Hematopoietic multipotent progenitor cell treated with erythropoietin and hydrocortisone succinate and interleukin-3 and kit ligand, for 17 days (in vitro differentiated cells): ENCODE measurements at regions not wholly inside any gene's neighbourhood (a gene's known extent, or its start where the extent isn't known, plus 50 kb on each side); places are given as distances from the start of the nearest gene placed in this dataset.

Experiments used
- DNase-seq: peaks from one replicate; pipeline ENCODE4 v3.0.0-alpha.2; 2015; ENCODE audit warnings: low spot score

- DNase-seq: no peak
These were observed 382.9 kb downstream of the QKI start for GRCh38 chr6:163797296-163797845.

GRCh38 chr6:163793011-163793983 is 378.8 kb downstream of the QKI start:
- no peak for DNase-seq

- no peak for DNase-seq
These were observed 375.8 kb downstream of the QKI start for GRCh38 chr6:163790266-163790840.

- no peak for DNase-seq
These were observed 374.8 kb downstream of the QKI start for GRCh38 chr6:163789199-163789810.

GRCh38 chr6:163786995-163787671 is 372.6 kb downstream of the QKI start:
- DNase-seq: no peak

- no peak for DNase-seq
These were observed 368.0 kb downstream of the QKI start for GRCh38 chr6:163782436-163783003.

- DNase-seq: no peak
These were observed 366.5 kb downstream of the QKI start for GRCh38 chr6:163780994-163781393.

- DNase-seq: no peak
These were observed 365.3 kb downstream of the QKI start for GRCh38 chr6:163779727-163780284.

GRCh38 chr6:163777716-163778115 is 363.2 kb downstream of the QKI start:
- no peak for DNase-seq

- DNase-seq: peak; percentile 76
These were observed 362.6 kb downstream of the QKI start for GRCh38 chr6:163776906-163777686.

- DNase-seq: peak; percentile 34
These were observed 361.8 kb downstream of the QKI start for GRCh38 chr6:163776196-163776905.

- DNase-seq: no peak
These were observed 360.8 kb downstream of the QKI start for GRCh38 chr6:163775313-163775712.

- DNase-seq: no peak
These were observed 360.0 kb downstream of the QKI start for GRCh38 chr6:163774485-163774884.

GRCh38 chr6:163773646-163774045 is 359.1 kb downstream of the QKI start:
- DNase-seq: no peak

- no peak for DNase-seq
These were observed 358.2 kb downstream of the QKI start for GRCh38 chr6:163772701-163773100.

- no peak for DNase-seq
These were observed 356.7 kb downstream of the QKI start for GRCh38 chr6:163771180-163771579.

- no peak for DNase-seq
These were observed 354.4 kb downstream of the QKI start for GRCh38 chr6:163768905-163769304.

GRCh38 chr6:163766936-163767335 is 352.4 kb downstream of the QKI start:
- no peak for DNase-seq

- no peak for DNase-seq
These were observed 350.8 kb downstream of the QKI start for GRCh38 chr6:163765335-163765734.

GRCh38 chr6:163764565-163764964 is 350.0 kb downstream of the QKI start:
- DNase-seq: no peak
